ENCODE measurements at regions not wholly inside any gene's neighbourhood (a gene's known extent, or its start where the extent isn't known, plus 50 kb on each side); places are given as distances from the start of the nearest gene placed in this dataset.

DNA sequence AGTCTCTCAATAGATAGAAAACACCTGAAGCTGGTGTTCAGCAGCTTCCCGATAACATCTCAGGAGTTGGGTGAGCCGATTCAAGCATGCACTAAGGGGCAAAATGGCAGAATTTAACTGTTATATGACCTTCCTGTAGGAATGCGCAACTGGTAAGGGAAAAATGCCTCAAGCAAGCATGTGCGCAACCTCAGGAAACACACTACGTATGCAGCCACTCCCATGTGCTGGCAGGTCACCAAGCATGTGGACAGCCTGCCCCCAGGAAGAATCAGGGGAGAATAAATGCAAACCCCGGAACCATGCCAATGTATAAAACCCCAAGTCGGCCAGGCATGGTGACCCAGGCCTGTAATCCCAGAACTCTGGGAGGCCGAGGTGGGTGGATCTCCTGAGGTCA lies 645.6 kb downstream of the NYAP2 start:
- TF ChIP-seq, protein P1, sequence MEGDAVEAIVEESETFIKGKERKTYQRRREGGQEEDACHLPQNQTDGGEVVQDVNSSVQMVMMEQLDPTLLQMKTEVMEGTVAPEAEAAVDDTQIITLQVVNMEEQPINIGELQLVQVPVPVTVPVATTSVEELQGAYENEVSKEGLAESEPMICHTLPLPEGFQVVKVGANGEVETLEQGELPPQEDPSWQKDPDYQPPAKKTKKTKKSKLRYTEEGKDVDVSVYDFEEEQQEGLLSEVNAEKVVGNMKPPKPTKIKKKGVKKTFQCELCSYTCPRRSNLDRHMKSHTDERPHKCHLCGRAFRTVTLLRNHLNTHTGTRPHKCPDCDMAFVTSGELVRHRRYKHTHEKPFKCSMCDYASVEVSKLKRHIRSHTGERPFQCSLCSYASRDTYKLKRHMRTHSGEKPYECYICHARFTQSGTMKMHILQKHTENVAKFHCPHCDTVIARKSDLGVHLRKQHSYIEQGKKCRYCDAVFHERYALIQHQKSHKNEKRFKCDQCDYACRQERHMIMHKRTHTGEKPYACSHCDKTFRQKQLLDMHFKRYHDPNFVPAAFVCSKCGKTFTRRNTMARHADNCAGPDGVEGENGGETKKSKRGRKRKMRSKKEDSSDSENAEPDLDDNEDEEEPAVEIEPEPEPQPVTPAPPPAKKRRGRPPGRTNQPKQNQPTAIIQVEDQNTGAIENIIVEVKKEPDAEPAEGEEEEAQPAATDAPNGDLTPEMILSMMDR (IDR thresholded peaks at IDR 0.05; ENCODE audit: poor library complexity) = no peak
- TF ChIP-seq EZH2phosphoT487 (IDR thresholded peaks at IDR 0.05; ENCODE audit: low read depth, severe bottlenecking, unreplicated experiment) = no peak
- no peak for TF ChIP-seq EZH2 (IDR thresholded peaks at IDR 0.05; ENCODE audit: borderline replicate concordance)

Measured in hepatocyte (in vitro differentiated cells).